ENCODE measurements at regions not wholly inside any gene's neighbourhood (a gene's known extent, or its start where the extent isn't known, plus 50 kb on each side); places are given as distances from the start of the nearest gene placed in this dataset.

DNA sequence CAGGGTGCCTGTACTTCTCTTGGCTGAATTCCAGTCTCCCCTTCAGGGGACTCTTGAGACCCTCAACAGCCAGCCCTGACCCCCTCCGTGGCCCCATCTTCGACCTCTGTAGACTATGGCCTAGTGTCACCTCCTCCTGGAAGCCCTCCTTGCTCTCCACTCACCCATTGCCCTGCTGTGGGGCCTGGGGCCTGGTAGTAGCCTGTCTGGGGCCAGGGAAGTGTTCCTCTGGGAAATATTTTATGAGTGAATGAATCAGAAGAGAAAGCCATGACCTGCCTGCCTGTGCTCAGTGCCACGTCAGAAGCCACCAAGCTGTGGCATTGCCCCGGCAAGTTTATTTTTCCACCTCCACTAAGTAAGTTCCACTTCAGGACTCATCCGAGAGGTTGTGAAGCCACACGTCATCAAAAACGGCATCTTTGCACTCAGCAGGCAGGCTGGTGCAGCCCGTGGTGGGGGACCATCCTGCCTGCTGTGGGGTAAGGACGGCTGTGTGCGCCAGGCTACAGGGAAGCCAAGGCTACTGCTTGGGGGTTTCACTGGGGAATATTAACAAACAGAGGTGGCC lies 59.6 kb upstream of the PPARA start:
- no peak for DNase-seq (ENCODE audit: low read depth)

DNA sequence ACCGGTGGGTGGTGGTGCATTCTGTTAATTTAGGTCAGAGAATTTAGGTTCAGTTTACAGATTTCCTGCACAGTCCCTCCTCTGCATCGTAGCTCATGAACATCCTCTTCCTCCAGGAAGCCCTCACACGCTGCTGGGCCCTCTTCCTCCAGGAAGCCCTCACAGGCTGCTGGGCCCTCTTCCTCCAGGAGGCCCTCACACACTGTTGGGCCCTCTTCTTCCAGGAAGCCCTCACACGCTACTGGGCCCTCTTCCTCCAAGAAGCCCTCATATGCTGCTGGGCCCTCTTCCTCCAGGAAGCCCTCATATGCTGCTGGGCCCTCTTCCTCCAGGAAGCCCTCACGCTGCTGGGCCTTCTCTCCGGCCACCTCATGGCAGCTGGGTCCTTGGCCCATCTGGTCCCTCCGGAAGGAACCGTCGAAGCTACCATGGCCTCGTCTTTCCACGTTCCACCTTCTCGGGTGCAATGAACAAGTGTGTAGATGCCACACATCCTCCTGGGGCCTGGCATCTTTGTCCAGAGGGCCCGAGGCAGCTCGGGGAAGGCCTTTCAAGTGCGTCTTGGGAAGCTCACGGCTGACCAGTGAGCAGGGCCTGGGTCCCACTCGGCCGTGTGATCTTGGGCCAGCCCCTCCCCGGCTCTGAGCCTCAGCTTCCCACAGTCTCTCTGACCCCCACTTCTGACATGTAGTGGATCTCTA lies 58.9 kb upstream of the PPARA start:
- no peak for DNase-seq (ENCODE audit: low read depth)

- DNase-seq (ENCODE audit: low read depth): no peak
These were observed 58.3 kb upstream of the PPARA start for GRCh38 chr22:46092011-46092410.

DNA sequence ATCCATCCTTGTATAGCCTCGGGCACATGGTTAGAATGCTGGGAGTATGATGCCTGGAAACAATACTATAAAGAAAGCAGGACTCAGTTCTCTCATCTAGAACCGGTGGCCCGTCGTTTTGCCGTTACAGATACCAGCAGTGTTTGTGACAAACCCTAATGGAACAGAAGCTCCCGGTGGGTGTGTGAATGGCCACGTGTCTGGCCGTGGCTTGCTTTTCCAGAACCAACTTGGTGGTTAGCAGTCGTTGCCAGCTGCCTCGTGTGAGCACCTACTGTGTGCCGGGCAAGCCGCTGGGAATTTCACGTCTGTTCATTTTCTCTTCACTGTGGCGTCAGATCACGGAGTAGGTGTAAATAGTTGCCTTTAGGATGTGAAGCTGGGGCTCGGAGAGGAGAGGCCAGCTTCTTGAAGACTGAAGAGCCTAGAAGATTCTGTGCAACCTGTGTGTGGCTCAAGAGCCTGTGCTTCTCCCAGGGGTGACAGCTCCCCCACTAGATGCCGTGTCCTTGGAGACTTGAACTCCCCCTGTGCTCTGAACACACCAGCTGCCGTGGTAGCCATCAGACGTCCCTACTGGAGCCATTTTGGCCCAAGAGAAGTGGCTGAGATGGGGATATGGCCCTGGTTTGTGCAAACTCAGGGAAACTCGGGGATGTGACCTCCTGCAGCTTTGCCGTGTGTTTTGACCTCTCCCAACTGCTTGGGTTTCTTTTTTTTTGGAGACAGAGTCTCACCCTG lies 57.5 kb upstream of the PPARA start:
- no peak for DNase-seq (ENCODE audit: low read depth)

DNA sequence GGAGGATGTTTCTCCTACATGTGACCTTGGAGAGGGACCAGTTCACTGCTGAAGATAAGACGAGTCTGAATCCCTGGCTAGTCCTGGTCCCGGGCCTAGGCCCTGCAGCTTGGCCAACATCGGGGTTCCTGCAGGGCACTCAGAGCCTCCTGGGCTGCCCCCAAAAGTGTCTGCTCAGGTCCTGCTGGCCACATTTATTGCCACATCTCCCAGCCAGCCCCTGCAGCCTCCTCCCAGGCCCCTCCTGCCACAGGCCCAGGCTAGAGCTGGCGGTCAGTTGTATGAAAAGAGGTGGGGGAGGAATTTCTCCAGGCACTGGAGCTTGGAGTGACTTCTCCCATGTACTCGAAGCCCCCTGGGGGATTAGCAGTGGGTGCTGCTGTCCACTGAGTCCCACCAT lies 56.5 kb upstream of the PPARA start:
- no peak for DNase-seq (ENCODE audit: low read depth)

DNA sequence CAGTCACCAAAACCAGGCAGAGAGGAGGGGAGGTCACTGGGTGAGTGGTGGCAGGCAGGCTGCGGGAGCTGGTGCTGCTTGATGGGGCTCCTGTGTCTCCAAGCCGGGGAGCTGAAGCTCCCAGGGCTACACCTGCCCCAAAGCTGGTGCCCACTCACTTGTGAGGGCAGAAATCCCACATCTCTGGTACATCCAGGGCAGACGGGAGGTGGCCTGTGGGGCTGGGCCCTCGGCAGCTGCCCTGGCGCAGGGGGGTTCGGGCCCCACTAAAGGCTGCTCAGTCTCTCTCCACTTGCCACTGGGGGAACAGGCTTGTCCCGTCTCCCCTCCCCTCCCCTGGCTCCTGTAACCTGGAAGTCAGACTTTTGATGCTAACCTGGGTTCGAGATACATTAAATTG lies 55.6 kb upstream of the PPARA start:
- no peak for DNase-seq (ENCODE audit: low read depth)

DNA sequence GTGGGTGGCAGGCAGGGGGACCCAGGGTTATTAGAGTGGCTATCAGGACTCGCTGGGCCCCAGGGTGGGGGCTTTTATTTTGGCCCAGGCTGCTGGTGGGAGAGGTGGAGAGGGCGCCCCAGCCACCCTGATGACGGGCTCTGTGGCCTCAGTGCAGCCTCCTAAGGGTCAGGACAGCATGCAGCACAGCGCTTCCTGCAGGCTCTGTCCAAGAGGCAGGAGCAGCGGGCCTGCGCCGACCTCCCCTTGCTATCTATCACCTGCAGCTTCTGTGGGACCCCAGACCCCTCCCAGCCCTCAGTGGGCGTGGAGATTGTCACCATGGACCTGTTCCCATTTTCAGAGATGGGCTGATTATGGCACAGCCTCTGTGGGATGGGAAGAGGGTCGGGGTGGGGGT lies 54.3 kb upstream of the PPARA start:
- DNase-seq (ENCODE audit: low read depth): no peak

- no peak for DNase-seq (ENCODE audit: low read depth)
These were observed 53.6 kb upstream of the PPARA start for GRCh38 chr22:46096706-46097230.

GRCh38 chr22:46097268-46097900 lies 52.9 kb upstream of the PPARA start:
- no peak for DNase-seq (ENCODE audit: low read depth)

DNA sequence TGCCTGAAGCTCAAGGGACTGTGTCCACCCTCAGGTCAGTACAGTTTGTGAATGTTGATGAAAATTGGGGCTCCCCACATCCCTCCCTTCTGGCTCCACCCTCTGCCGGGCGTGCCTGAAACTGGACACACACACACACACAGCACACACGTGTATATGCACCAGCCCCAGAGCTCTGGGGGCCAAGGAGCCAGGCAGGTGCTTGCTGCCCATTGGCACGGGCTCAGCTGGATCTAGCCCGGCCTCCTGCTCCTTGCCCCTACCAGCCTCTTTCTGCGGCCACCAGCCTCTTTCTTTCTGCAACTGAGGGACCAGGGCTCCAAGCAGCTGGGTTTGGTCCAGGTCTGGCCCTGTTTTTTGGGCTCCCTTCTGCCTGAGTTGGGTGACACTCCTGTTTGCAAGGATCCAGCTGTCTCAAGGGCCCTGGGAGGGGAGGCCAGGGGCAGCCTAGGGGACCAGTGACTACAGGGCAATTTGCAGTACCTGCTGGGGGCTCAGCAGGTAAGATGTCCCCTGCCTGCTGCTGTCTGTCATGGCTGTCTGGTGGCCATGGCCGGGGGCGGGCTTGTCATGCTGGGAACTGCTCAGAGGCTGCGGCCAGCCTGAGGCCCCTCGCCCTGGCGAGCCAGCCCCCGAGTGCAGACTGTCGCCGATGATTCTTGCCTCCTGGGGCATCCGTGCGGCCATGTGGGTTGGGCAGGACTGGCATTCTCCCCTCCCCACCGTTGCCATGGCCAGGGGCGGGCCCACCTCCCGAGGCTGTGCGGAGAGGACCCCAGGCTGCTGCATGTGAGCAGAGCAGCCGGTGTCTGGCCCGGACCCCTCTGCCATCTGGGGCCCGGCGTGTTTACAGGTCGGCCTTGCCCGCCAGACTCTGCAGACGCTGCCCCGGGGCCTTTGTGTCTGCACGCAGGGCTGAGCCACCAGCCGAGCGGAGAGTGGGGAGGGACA lies 51.5 kb upstream of the PPARA start:
- DNase-seq (ENCODE audit: low read depth): no peak

DNA sequence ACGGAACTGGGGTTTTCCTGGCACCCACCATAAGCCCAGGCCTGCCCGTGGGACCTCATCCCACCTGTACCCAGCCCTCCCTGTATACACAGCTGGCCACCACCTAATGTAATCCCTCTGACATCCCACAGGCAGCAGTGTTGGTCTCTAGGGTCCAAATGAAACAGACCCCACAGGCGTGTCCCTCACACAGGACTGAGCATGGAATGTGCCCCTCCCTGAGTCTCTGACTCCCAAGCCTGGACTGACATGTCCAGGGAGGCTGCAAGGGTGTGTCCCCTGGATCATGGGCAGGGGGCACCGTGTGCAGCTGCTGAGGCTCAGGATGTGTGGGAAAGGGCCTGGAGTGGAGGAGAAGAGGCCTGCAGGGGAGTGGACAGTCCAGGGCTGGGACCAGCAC lies 50.6 kb upstream of the PPARA start:
- no peak for DNase-seq (ENCODE audit: low read depth)

DNA sequence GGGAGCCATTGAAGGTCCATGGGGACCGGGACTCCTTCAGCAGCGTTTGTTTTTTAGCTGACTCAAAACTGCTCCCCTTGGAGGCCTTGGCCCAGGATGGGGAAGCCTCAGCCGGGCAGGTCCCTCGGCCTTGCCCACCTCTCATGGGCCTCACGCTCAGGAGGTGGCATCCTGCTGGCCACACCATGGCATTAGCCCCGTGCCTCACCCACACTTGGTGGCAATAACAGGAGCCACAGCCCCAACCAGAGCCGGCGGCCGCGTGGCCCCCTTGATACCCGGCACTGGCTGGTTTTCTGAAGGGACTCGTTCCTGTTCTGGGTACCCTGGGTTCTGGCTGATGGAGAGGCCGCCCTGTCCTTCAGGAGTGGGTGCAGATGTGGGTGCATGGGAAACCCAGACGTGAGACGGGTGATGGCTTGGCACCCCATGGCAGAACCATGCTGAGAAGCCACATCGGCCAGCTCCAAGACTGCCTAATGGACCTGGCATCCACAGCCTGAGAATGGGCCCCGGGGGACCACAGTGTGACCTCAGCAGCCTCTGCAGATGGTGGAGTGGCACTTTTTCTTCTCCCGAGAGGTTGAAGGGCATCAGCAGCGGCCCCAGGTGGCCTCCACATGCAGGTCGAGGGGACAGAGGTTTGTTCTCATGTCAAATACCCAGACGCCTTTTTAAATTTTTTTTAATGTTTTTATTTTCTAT lies 49.8 kb upstream of the PPARA start:
- no peak for DNase-seq (ENCODE audit: low read depth)

Measured in activated T-cell treated with anti-CD3 and anti-CD28 coated beads for 24 hours (primary cell).